ENCODE measurements at regions not wholly inside any gene's neighbourhood (a gene's known extent, or its start where the extent isn't known, plus 50 kb on each side); places are given as distances from the start of the nearest gene placed in this dataset.
A peak's percentile ranks its signal among the peaks of the same experiment; 100 is the strongest.

GRCh38 chr5:74017786-74018211, 391.8 kb downstream of the ARHGEF28 start:
- H3K4me1 Mint-ChIP-seq (ENCODE audit: low read depth) = peaks cover 18% of the 10 kb centered on the region
- no peak overlapping the region for H3K4me3 Mint-ChIP-seq
- no peak for TF ChIP-seq CTCF (IDR thresholded peaks at IDR 0.05)
- DNase-seq = peak; percentile 82
- peaks cover 4% of the 10 kb centered on the region; the same call in 1 of the 2 replicates for H3K36me3 Mint-ChIP-seq (ENCODE audit: low read depth)
- peaks cover 19% of the 10 kb centered on the region for H3K27me3 Mint-ChIP-seq (ENCODE audit: insufficient read depth)
- no peaks in the 10 kb centered on the region for H3K9me3 Mint-ChIP-seq
- H3K27ac Mint-ChIP-seq = no peak overlapping the region; the same call in 1 of the 2 replicates

GRCh38 chr5:74017112-74017511, 391.1 kb downstream of the ARHGEF28 start:
- H3K9me3 Mint-ChIP-seq = no peaks in the 10 kb centered on the region

GRCh38 chr5:74016373-74016772, 390.4 kb downstream of the ARHGEF28 start:
- Mint-ChIP-seq H3K27me3 (ENCODE audit: insufficient read depth) (peaks cover 22% of the 10 kb centered on the region), H3K4me3 (no peak overlapping the region), H3K9me3 (no peaks in the 10 kb centered on the region), H3K27ac (no peak overlapping the region), H3K4me1 (ENCODE audit: low read depth) (peaks cover 18% of the 10 kb centered on the region), H3K36me3 (ENCODE audit: low read depth) (peaks cover 4% of the 10 kb centered on the region; the same call in 1 of the 2 replicates)
- TF ChIP-seq CTCF (IDR thresholded peaks at IDR 0.05) = peak; percentile 52
- no peak for DNase-seq

More at GRCh38 chr5:74017112-74017511, 391.1 kb downstream of the ARHGEF28 start:
- no peak for TF ChIP-seq CTCF (IDR thresholded peaks at IDR 0.05)
- Mint-ChIP-seq H3K36me3 (ENCODE audit: low read depth) (peaks cover 4% of the 10 kb centered on the region; the same call in 1 of the 2 replicates), H3K27me3 (ENCODE audit: insufficient read depth) (peaks cover 17% of the 10 kb centered on the region), H3K4me1 (ENCODE audit: low read depth) (peaks cover 18% of the 10 kb centered on the region), H3K27ac (no peak overlapping the region), H3K4me3 (no peak overlapping the region)
- DNase-seq = peak; percentile 43

DNA sequence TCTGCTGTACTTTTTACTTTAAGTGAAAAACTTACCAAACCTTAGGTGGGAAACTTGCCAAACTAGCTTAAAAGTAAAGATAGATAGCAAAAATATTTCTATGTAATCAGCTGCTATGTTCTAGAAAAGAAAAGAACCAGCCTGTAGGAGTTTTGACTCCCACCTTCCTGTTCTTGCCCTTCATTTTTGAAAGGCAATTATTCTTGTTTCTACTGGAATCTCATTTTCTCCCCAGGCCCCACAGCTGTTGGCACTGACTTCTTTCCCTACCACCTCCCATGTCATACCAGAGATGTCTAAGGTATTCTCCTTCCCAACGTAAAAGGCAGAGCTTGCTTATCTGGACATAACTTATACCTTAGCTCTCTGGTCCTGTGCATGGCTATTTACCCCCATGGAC, 389.7 kb downstream of the ARHGEF28 start:
- no peak for DNase-seq
- Mint-ChIP-seq H3K36me3 (ENCODE audit: low read depth) (peaks cover 4% of the 10 kb centered on the region; the same call in 1 of the 2 replicates), H3K4me1 (ENCODE audit: low read depth) (peaks cover 18% of the 10 kb centered on the region), H3K4me3 (no peak overlapping the region), H3K27me3 (ENCODE audit: insufficient read depth) (peaks cover 24% of the 10 kb centered on the region), H3K9me3 (no peaks in the 10 kb centered on the region), H3K27ac (no peak overlapping the region)
- no peak for TF ChIP-seq CTCF (IDR thresholded peaks at IDR 0.05)

DNA sequence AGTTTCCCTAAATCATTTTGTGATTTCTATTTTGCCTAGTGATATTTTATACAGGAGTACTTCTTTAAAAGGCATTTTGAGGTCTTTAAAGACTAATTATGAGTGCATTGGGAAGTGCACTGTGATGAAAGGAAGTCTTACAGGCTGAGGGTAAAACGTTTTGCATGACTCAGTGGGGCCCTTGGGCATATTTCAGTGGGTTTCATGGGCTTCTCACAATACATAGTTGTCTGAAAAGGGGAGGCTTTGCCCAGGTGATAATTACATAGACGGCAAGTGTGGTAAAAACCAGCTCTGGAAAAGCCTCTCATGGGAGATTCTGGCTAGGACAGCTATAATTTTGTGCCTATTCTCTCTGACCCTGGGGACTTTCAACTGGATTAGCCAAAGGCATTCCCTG, 387.2 kb downstream of the ARHGEF28 start:
- peaks cover 17% of the 10 kb centered on the region for H3K27me3 Mint-ChIP-seq (ENCODE audit: insufficient read depth)
- TF ChIP-seq CTCF (IDR thresholded peaks at IDR 0.05) = no peak
- no peaks in the 10 kb centered on the region for H3K36me3 Mint-ChIP-seq (ENCODE audit: low read depth)

DNA sequence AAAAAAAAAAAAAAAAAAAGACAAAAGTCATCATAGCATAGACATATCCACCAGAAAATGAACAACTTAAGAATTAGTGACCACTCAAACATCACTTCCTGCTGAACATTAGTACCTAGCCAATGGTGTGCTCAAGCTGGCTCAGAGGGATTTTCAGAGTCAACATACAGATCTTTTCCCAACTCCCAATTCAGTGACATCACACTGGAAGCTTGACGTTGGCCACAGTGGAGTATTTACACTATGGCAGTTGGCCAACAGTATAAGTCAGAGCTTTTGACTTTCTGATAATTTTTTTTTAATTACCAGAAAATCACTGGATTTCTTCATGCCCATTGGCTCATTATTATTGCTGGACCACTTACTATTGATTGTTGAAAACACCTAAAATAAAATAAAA, 383.5 kb downstream of the ARHGEF28 start:
- H3K9me3 Mint-ChIP-seq = no peaks in the 10 kb centered on the region
- no peak for DNase-seq
- no peaks in the 10 kb centered on the region for H3K36me3 Mint-ChIP-seq (ENCODE audit: low read depth)
- no peak overlapping the region for H3K4me3 Mint-ChIP-seq
- no peak for TF ChIP-seq CTCF (IDR thresholded peaks at IDR 0.05)
- no peaks in the 10 kb centered on the region for H3K4me1 Mint-ChIP-seq (ENCODE audit: low read depth)
- H3K27ac Mint-ChIP-seq = no peak overlapping the region
- peaks cover 24% of the 10 kb centered on the region for H3K27me3 Mint-ChIP-seq (ENCODE audit: insufficient read depth)

More for the DNA sequence above, 387.2 kb downstream of the ARHGEF28 start:
- H3K4me1 Mint-ChIP-seq (ENCODE audit: low read depth) = peaks cover 17% of the 10 kb centered on the region
- no peaks in the 10 kb centered on the region for H3K9me3 Mint-ChIP-seq
- no peak overlapping the region for H3K4me3 Mint-ChIP-seq
- no peak for DNase-seq
- no peak overlapping the region for H3K27ac Mint-ChIP-seq
